K562 (cell line): ENCODE measurements at regions not wholly inside any gene's neighbourhood (a gene's known extent, or its start where the extent isn't known, plus 50 kb on each side); places are given as distances from the start of the nearest gene placed in this dataset.
"Not testable (repeated sequence)": the region's sequence is repeated elsewhere in the genome, so short reads cannot be mapped to it uniquely, and the experiment has no call there.

Experiments
- FOXM1 ChIP-seq, 2 experiments: fragments of 450-650 bp in 1 of 2; sonication (generic) in 1 of 2; formaldehyde crosslinking in 1 of 2; IDR thresholded peaks; 2 replicates each; pipeline versions ENCODE4 v1.6.1 to v1.9.0; 2017 to 2022; ENCODE audit warnings: low read depth in 2 of 2, mild to moderate bottlenecking in 2 of 2, missing genetic modification reagents in 1 of 2, moderate library complexity in 1 of 2
- KDM4B ChIP-seq, 2 experiments: fragments of 450-650 bp in 1 of 2; sonication (generic) in 1 of 2; IDR thresholded peaks; 2 replicates each; pipeline ENCODE4 v1.6.1; 2016 to 2017; ENCODE audit warnings: borderline replicate concordance in 2 of 2, antibody characterized with exemption in 1 of 2, low read depth in 1 of 2, mild to moderate bottlenecking in 1 of 2
- RBM15 ChIP-seq: fragments of 200-400 bp; formaldehyde crosslinking; IDR thresholded peaks from 2 replicates; pipeline ENCODE4 v1.6.1; 2018; ENCODE audit warnings: mild to moderate bottlenecking, low read length, moderate library complexity; ENCODE audit not compliant: insufficient read depth

DNA sequence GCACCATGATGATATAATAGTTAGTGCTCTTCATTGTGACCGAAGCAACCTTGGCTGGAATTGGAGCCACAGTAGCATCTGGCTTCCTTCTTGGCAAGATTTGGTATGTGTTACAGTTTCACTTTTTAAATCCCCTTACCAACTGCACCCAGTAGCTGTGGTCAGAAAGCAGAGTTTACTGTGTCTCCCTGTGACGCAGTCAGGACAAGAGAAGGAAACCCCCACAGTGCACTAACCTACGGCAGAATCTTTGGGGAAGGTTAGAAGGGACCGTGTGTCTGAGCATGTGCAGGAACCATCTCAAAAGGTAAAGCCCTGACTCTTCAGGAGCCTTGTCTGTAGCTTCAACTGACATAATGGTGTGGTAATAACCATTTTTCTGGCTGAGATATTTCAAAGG, 138.4 kb downstream of the FAM72C start:
- not testable (repeated sequence) for TF ChIP-seq RBM15; FOXM1 (IDR thresholded peaks at IDR 0.05; ENCODE audit: low read depth); FOXM1 (CRISPR knock-in tag; IDR thresholded peaks at IDR 0.05; ENCODE audit: low read depth); KDM4B (IDR thresholded peaks at IDR 0.05; ENCODE audit: borderline replicate concordance in 2 of 2, low read depth in 1 of 2)
